DND-41 (cell line): ENCODE measurements at regions not wholly inside any gene's neighbourhood (a gene's known extent, or its start where the extent isn't known, plus 50 kb on each side); places are given as distances from the start of the nearest gene placed in this dataset.
"Not testable (repeated sequence)": the region's sequence is repeated elsewhere in the genome, so short reads cannot be mapped to it uniquely, and the experiment has no call there.

Experiments
- ATAC-seq: fragments of 200-7000 bp; cut with Tn5 transposase; 3 replicates; pipeline ENCODE4 v1.9.1; 2021; ENCODE audit warnings: low read depth; ENCODE audit not compliant: insufficient read depth
- DNase-seq: peaks from one replicate; pipeline ENCODE4 v3.0.0-alpha.2; 2020
- H2AFZ ChIP-seq: 2 replicates; pipeline ENCODE4 v1.6.0; 2012; ENCODE audit warnings: low read depth, low read length
- H3K27ac ChIP-seq: 2 replicates; pipeline ENCODE4 v1.5.1; 2012; ENCODE audit warnings: low read length, inconsistent platforms
- H3K27me3 ChIP-seq: fragments of 200-600 bp; sonication (generic); 2 replicates; pipeline ENCODE4 v1.6.0; 2012; ENCODE audit warnings: low read length, mild to moderate bottlenecking, inconsistent platforms; ENCODE audit not compliant: insufficient read depth, poor library complexity
- H3K36me3 ChIP-seq: 2 replicates; pipeline ENCODE4 v1.5.1; 2012; ENCODE audit warnings: low read length, inconsistent platforms; ENCODE audit not compliant: insufficient read depth
- H3K4me1 ChIP-seq: 2 replicates; pipeline ENCODE4 v1.5.1; 2012; ENCODE audit warnings: mild to moderate bottlenecking, low read length; ENCODE audit not compliant: insufficient read depth
- H3K4me2 ChIP-seq: 2 replicates; pipeline ENCODE4 v1.6.0; 2012; ENCODE audit warnings: mild to moderate bottlenecking, moderate library complexity, low read length, inconsistent platforms; ENCODE audit not compliant: insufficient read depth
- H3K4me3 ChIP-seq, 2 experiments: fragments of 200-600 bp in 1 of 2; shearing (Covaris generic) in 1 of 2; 2 replicates each; pipeline ENCODE4 v1.5.1; 2012 to 2016; ENCODE audit warnings: inconsistent platforms in 2 of 2, low read length in 2 of 2, mild to moderate bottlenecking in 2 of 2, low read depth in 1 of 2, moderate library complexity in 1 of 2
- H3K79me2 ChIP-seq: 2 replicates; pipeline ENCODE4 v1.6.0; 2012; ENCODE audit warnings: low read length, inconsistent platforms; ENCODE audit not compliant: insufficient read depth
- H3K9ac ChIP-seq: 2 replicates; pipeline ENCODE4 v1.6.0; 2012; ENCODE audit warnings: low read depth, mild to moderate bottlenecking, inconsistent platforms, low read length, moderate library complexity
- H3K9me3 ChIP-seq: 2 replicates; pipeline ENCODE4 v1.5.1; 2012; ENCODE audit warnings: low read length, moderate library complexity, mild to moderate bottlenecking, inconsistent platforms; ENCODE audit not compliant: insufficient read depth, severe bottlenecking
- H4K20me1 ChIP-seq: 2 replicates; pipeline ENCODE4 v1.6.0; 2012; ENCODE audit warnings: low read length; ENCODE audit not compliant: insufficient read depth
- CTCF ChIP-seq: IDR thresholded peaks from 2 replicates; pipeline ENCODE4 v1.5.1; 2012; ENCODE audit warnings: borderline replicate concordance, low read length, moderate library complexity, mild to moderate bottlenecking; ENCODE audit not compliant: poor library complexity, severe bottlenecking; ENCODE audit errors: extremely low read depth
- EZH2 ChIP-seq: IDR thresholded peaks from 3 replicates; pipeline ENCODE4 v1.6.1; 2012; ENCODE audit warnings: borderline replicate concordance, low read depth, mild to moderate bottlenecking, moderate library complexity, low read length, inconsistent platforms; ENCODE audit not compliant: severe bottlenecking

- DNase-seq (no peak), ATAC-seq (no peak)
- Histone ChIP-seq H3K27me3 (no peaks in the 10 kb centered on the region), H3K9ac (no peak overlapping the region), H4K20me1 (no peaks in the 10 kb centered on the region), H3K4me1 (no peaks in the 10 kb centered on the region), H3K9me3 (no peaks in the 10 kb centered on the region), H2AFZ (no peak overlapping the region), H3K4me2 (no peak overlapping the region), H3K4me3 (no peak overlapping the region), H3K27ac (no peak overlapping the region), H3K36me3 (no peaks in the 10 kb centered on the region), H3K79me2 (no peaks in the 10 kb centered on the region)
- TF ChIP-seq CTCF = no peak
- no peak for TF ChIP-seq EZH2
Observed at GRCh38 chr6:4336778-4337442, 201.5 kb upstream of the ECI2 start.

- H3K9me3 ChIP-seq = no peaks in the 10 kb centered on the region
- ATAC-seq (no peak), DNase-seq (no peak)
- H3K4me2 ChIP-seq = no peak overlapping the region
- H3K4me1 ChIP-seq = no peaks in the 10 kb centered on the region
- no peak overlapping the region for H3K27ac ChIP-seq
- H3K4me3 ChIP-seq = no peak overlapping the region
- H3K9ac ChIP-seq = no peak overlapping the region
- no peaks in the 10 kb centered on the region for H3K36me3 ChIP-seq
- TF ChIP-seq CTCF (no peak), EZH2 (no peak)
- no peaks in the 10 kb centered on the region for H4K20me1 ChIP-seq
- no peaks in the 10 kb centered on the region for H3K27me3 ChIP-seq
- no peaks in the 10 kb centered on the region for H3K79me2 ChIP-seq
- no peak overlapping the region for H2AFZ ChIP-seq
Observed at GRCh38 chr6:4336084-4336483, 200.7 kb upstream of the ECI2 start.

- H2AFZ ChIP-seq, H3K79me2 ChIP-seq, H3K4me2 ChIP-seq, H3K9ac ChIP-seq, H3K27ac ChIP-seq, H4K20me1 ChIP-seq, H3K27me3 ChIP-seq, ATAC-seq, H3K4me3 ChIP-seq, DNase-seq, H3K9me3 ChIP-seq, H3K4me1 ChIP-seq, H3K36me3 ChIP-seq: not testable (repeated sequence)
Observed at GRCh38 chr6:4334158-4334740, 198.9 kb upstream of the ECI2 start.

- no peaks in the 10 kb centered on the region for H4K20me1 ChIP-seq
- no peak overlapping the region for H3K4me2 ChIP-seq
- H3K27me3 ChIP-seq = no peaks in the 10 kb centered on the region
- no peak overlapping the region for H2AFZ ChIP-seq
- H3K79me2 ChIP-seq = no peaks in the 10 kb centered on the region
- no peaks in the 10 kb centered on the region for H3K36me3 ChIP-seq
- TF ChIP-seq EZH2 (no peak), CTCF (no peak)
- ATAC-seq = no peak
- no peak overlapping the region for H3K27ac ChIP-seq
- H3K9ac ChIP-seq = no peak overlapping the region
- no peak overlapping the region for H3K4me3 ChIP-seq
- no peaks in the 10 kb centered on the region for H3K9me3 ChIP-seq
- H3K4me1 ChIP-seq = no peaks in the 10 kb centered on the region
- DNase-seq = no peak
Observed at GRCh38 chr6:4327841-4328240, 192.5 kb upstream of the ECI2 start.
